Activated CD4-positive, alpha-beta T cell treated with anti-CD3 and anti-CD28 coated beads, Interleukin-2, amount 50 U/mL, for 16 hours (primary cell): ENCODE measurements at regions not wholly inside any gene's neighbourhood (a gene's known extent, or its start where the extent isn't known, plus 50 kb on each side); places are given as distances from the start of the nearest gene placed in this dataset.

ENCODE experiments used
- DNase-seq: peaks from one replicate; pipeline ENCODE4 v3.0.0-alpha.2; 2020

DNA sequence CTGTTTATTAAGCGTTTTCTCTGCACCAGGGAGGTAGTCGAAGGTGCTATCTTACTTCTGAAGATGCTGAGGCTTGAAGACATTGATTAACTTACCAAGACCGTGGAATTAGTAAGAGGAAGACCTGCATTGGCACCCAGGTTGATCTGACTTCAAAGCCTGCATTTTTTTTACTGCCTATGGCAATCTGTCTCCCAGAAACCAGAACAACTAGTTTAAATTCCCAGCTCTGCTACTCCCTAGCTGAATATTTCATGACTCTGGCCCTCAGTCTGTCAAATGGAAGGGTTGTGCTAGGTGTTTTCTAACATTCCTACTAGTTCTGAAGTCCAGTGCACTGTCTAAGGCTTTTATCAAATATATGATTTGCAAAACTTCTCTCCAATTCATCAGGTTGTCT, 52.0 kb upstream of the GRAMD1B start:
- DNase-seq, result no peak

- no peak for DNase-seq
These were observed 52.7 kb upstream of the GRAMD1B start for GRCh38 chr11:123377355-123377754.

DNA sequence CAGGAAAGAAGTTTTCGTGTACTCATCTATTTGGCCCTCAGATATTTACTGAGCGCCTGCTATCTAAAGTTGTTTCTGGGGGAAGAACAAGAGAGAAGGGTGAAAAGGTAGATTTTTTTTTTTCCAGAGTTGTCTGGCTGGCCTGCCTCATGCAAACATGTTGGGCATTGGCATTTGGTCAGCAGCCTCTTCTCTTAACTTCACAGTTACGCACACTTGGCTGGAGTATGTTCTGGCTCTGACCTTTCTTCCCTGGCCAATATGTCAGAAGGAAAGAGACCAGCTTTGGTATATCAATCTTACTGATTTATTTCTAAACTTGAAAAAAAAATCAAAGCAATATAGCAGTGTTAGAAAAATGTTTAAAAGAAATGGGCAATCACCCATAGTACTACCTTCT, 54.2 kb upstream of the GRAMD1B start:
- DNase-seq, result no peak

- DNase-seq, result no peak
These were observed 55.5 kb upstream of the GRAMD1B start for GRCh38 chr11:123374622-123374968.

GRCh38 chr11:123373754-123374621, 56.1 kb upstream of the GRAMD1B start:
- DNase-seq, result peak; percentile 44

DNA sequence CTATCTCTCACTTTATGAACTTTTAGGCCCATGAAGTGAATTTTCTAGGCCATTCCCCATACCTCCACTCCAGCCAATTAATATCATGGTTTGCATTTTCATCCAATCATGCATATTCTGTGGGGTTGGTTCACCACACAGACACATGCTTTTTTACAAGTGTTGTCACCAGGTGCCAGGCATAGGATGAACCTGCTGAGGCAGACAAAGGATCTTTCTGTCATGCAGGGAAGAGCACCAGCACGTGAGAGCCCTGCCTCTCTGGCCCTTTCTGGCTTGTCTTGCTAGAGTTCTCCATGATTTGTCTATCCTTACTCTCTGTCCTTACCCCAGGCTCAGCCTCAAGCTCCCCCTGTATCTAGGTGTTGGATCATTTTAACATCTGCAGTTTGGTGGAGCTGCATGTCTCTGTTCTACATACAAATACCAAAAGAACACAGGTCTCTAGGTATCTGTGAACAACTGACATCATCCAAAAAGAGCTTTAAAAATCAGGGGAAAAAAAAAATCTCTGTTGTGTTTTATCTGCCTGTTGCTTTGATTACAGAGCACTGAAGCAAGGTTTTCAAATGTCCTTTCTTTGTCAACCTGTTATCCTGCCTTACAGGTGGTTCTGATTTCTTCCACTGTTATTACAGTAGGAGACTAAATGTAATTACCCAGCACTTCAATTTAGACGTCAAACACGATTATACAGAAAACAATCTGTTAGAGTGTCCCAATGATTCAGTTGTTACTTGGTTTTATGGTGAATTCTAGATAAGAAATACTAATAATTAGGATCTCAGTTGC, 58.4 kb upstream of the GRAMD1B start:
- DNase-seq, result no peak

DNA sequence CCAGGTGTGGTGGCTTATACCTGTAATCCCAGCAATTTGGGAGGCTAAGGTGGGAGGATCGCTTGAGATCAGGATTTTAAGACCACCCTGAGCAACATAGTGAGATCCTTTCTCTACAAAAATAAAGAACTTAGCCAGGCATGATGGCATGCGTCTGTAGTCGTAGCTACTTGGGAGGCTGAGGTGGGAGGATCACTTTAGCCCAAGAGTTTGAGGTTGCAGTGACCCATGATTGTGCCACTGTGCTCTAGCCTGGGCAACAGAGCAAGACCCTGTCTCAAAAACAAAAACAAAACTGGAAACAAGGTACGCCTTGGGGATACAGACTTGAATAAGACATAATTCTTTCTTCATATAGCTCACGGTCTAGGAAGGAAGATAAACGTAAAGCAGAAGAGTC, 63.1 kb upstream of the GRAMD1B start:
- no peak for DNase-seq

GRCh38 chr11:123365955-123366354, 64.1 kb upstream of the GRAMD1B start:
- DNase-seq, result no peak

GRCh38 chr11:123364080-123364479, 66.0 kb upstream of the GRAMD1B start:
- no peak for DNase-seq

- DNase-seq, result no peak
These were observed 66.5 kb upstream of the GRAMD1B start for GRCh38 chr11:123363556-123363955.

DNA sequence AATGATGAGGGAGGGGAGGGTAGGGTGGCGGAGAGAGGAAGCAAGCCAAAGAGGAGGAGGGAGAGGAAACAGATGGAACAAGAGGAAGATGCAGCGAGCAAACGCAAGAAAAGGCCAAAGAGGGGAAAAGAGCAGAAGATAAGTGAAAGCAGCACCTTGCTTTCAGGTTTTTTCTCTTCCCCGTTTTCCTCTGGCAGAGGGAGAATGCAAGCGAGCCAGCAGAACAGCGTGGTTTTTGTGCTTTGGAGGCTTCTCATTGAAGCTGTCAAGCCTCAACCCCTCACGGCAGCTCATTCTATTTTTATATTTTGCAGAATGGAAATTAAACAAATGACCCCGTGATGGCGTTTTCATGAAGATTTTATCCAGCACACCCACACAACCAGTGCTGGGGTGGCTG, 67.1 kb upstream of the GRAMD1B start:
- no peak for DNase-seq

GRCh38 chr11:123362186-123362585, 67.9 kb upstream of the GRAMD1B start:
- DNase-seq, result no peak

- DNase-seq, result no peak
These were observed 69.0 kb upstream of the GRAMD1B start for GRCh38 chr11:123361110-123361509.

DNA sequence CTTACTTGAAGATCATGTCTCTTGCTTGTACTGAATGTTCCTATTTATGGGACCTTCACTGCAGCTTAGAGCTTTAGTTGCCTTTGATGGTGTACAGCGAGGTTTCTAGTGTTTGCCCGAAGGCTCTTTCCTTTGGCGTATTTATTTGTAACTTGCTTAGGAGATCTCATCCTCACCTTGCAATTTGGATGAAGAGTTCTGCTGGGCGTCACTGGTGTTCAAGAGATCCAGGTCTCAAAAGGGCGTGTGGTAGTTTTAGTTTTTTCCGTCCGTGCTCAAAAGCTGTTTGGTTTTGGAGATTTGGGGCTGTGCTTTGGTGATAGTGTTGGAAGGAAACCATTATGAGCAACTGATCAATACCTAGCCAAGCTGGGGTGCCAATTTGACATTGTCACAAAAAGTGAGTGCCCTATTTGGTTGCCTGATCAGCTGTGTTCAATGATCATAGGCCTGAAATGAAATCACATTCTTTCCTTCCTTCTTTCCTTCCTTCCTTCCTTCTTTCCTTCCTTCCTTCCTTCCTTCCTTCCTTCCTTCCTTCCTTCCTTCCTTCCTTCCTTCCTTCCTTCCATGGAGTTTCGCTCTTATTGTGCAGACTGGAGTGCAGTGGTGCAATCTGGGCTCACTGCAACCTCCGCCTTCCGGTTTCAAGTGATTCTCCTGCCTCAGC, 69.7 kb upstream of the GRAMD1B start:
- no peak for DNase-seq

GRCh38 chr11:123357990-123358827, 71.9 kb upstream of the GRAMD1B start:
- peak; percentile 75 for DNase-seq

- peak; percentile 49 for DNase-seq
These were observed 72.6 kb upstream of the GRAMD1B start for GRCh38 chr11:123357353-123357989.

GRCh38 chr11:123356539-123356938, 73.5 kb upstream of the GRAMD1B start:
- peak; percentile 45 for DNase-seq

DNA sequence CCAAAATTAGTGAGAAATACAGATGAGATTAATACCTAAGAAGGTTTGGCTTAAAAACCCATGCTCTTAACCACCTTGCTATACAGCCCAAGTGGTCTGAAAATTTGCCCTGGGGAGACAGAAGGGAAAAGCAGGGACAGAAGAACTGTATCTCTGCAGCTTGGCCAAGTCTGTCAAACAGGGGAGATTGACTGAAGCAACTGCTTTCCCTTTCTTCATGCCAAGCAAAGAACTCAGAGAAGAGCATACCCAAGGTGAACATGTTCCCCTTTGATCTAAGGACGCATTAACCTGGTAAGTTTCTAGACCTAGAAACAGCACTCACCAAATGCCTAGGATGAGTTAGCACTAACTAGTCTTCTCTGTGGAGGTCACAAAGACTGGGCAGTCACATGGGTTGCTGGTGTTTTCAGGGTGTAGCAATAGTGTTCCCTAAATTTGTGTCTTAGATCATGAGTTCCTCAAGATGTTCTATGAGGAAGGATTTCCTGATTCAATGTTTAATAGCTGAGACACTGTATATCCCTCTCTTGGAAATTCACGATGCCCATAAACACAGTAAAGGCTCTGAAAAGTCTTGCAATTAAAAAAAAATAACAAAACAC, 75.6 kb upstream of the GRAMD1B start:
- DNase-seq, result no peak

- DNase-seq, result no peak
These were observed 78.7 kb upstream of the GRAMD1B start for GRCh38 chr11:123351375-123351774.

DNA sequence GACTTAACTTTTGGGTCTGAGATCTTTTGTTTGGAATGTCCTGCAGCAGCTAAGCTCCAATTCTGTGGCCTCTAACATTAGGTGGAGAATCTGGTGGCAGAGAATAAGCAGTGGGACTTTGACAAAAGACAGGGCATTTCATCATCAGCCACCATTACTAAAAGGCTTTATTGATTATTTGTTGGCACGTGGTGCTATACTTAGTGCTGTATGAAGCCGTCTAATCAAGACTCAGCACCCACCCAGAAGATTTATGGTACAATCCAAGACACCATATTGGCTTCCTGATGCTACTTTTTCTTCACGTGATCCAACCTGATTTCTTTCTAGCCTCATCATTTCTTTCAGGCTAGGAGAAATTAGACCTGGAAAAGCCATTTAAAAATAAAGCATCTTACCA, 80.7 kb upstream of the GRAMD1B start:
- DNase-seq, result no peak

DNA sequence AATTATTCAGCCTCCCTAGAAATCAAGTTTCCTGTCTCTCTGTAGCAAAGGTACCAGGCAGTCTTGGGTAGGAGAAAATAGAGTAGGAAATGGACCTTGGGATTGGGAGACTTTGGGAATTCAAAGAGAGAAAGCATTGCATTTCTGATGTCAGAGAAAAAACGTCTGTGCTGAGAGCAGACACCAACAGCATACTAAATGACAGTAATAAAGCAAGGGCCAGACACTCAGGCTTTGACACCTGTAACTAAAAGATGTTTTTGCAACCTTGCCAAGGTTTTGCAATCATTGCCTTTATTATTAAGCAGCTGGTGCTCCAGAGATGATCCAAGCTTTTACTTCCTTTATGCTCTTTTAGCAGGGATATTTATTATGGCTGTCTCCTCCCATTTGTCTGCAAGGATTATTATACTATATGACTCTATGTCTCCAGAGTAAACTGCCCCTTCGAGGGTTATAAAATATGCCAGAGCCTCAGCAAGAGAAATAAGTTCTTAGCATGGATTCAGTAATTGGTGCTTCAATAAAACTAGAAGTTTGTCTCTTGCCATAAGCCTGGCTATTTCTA, 85.2 kb upstream of the GRAMD1B start:
- DNase-seq, result no peak
